ENCODE measurements at regions not wholly inside any gene's neighbourhood (a gene's known extent, or its start where the extent isn't known, plus 50 kb on each side); places are given as distances from the start of the nearest gene placed in this dataset.

GRCh38 chr6:92273694-92274093 is 1145.7 kb downstream of the EPHA7 start:
- TF ChIP-seq POLR2A (IDR thresholded peaks at IDR 0.05; ENCODE audit: extremely low read depth, insufficient read length) (no peak), CTCF (IDR thresholded peaks at IDR 0.05; ENCODE audit: low read depth, low read length) (no peak), MAX (IDR thresholded peaks at IDR 0.05; ENCODE audit: low read depth, low read length) (no peak), MYC (IDR thresholded peaks at IDR 0.05; ENCODE audit: low read depth, low read length) (no peak)
- no peak for DNase-seq (ENCODE audit: low read depth)
- H3K4me3 ChIP-seq (ENCODE audit: low read depth, low read length): no peak overlapping the region

GRCh38 chr6:92271091-92271490 is 1148.3 kb downstream of the EPHA7 start:
- no peak overlapping the region for H3K4me3 ChIP-seq (ENCODE audit: low read depth, low read length)
- TF ChIP-seq CTCF (IDR thresholded peaks at IDR 0.05; ENCODE audit: low read depth, low read length): no peak
- no peak for TF ChIP-seq POLR2A (IDR thresholded peaks at IDR 0.05; ENCODE audit: extremely low read depth, insufficient read length)
- no peak for TF ChIP-seq MYC (IDR thresholded peaks at IDR 0.05; ENCODE audit: low read depth, low read length)
- no peak for TF ChIP-seq MAX (IDR thresholded peaks at IDR 0.05; ENCODE audit: low read depth, low read length)
- DNase-seq (ENCODE audit: low read depth): no peak

GRCh38 chr6:92270365-92270764 is 1149.0 kb downstream of the EPHA7 start:
- no peak overlapping the region for H3K4me3 ChIP-seq (ENCODE audit: low read depth, low read length)
- TF ChIP-seq POLR2A (IDR thresholded peaks at IDR 0.05; ENCODE audit: extremely low read depth, insufficient read length) (no peak), MAX (IDR thresholded peaks at IDR 0.05; ENCODE audit: low read depth, low read length) (no peak), MYC (IDR thresholded peaks at IDR 0.05; ENCODE audit: low read depth, low read length) (no peak), CTCF (IDR thresholded peaks at IDR 0.05; ENCODE audit: low read depth, low read length) (no peak)
- no peak for DNase-seq (ENCODE audit: low read depth)

- no peak for DNase-seq (ENCODE audit: low read depth)
- TF ChIP-seq MYC (IDR thresholded peaks at IDR 0.05; ENCODE audit: low read depth, low read length) (no peak), CTCF (IDR thresholded peaks at IDR 0.05; ENCODE audit: low read depth, low read length) (no peak), MAX (IDR thresholded peaks at IDR 0.05; ENCODE audit: low read depth, low read length) (no peak)
Measured at GRCh38 chr6:92267335-92267734, 1152.0 kb downstream of the EPHA7 start.

GRCh38 chr6:92263864-92264263 is 1155.5 kb downstream of the EPHA7 start:
- TF ChIP-seq CTCF (IDR thresholded peaks at IDR 0.05; ENCODE audit: low read depth, low read length): no peak
- no peak for TF ChIP-seq POLR2A (IDR thresholded peaks at IDR 0.05; ENCODE audit: extremely low read depth, insufficient read length)
- TF ChIP-seq MAX (IDR thresholded peaks at IDR 0.05; ENCODE audit: low read depth, low read length): no peak
- TF ChIP-seq MYC (IDR thresholded peaks at IDR 0.05; ENCODE audit: low read depth, low read length): no peak
- DNase-seq (ENCODE audit: low read depth): no peak
- H3K4me3 ChIP-seq (ENCODE audit: low read depth, low read length): no peak overlapping the region

More at GRCh38 chr6:92267335-92267734, 1152.0 kb downstream of the EPHA7 start:
- H3K4me3 ChIP-seq (ENCODE audit: low read depth, low read length): no peak overlapping the region

GRCh38 chr6:92259171-92259570 is 1160.2 kb downstream of the EPHA7 start:
- DNase-seq (ENCODE audit: low read depth): no peak
- TF ChIP-seq MAX (IDR thresholded peaks at IDR 0.05; ENCODE audit: low read depth, low read length): no peak
- TF ChIP-seq POLR2A (IDR thresholded peaks at IDR 0.05; ENCODE audit: extremely low read depth, insufficient read length): no peak
- TF ChIP-seq MYC (IDR thresholded peaks at IDR 0.05; ENCODE audit: low read depth, low read length): no peak
- TF ChIP-seq CTCF (IDR thresholded peaks at IDR 0.05; ENCODE audit: low read depth, low read length): no peak

More at GRCh38 chr6:92259171-92259570, 1160.2 kb downstream of the EPHA7 start:
- H3K4me3 ChIP-seq (ENCODE audit: low read depth, low read length): no peak overlapping the region
